Muscle layer of duodenum (tissue), 2 donors: ENCODE measurements at regions not wholly inside any gene's neighbourhood (a gene's known extent, or its start where the extent isn't known, plus 50 kb on each side); places are given as distances from the start of the nearest gene placed in this dataset.
"Not testable (repeated sequence)": the region's sequence is repeated elsewhere in the genome, so short reads cannot be mapped to it uniquely, and the experiment has no call there.

Experiments
- H3K27ac ChIP-seq: one replicate; pipeline ENCODE4 v1.7.0; 2013; ENCODE audit warnings: mild to moderate bottlenecking, low read length
- H3K27me3 ChIP-seq: one replicate; pipeline ENCODE4 v1.7.0; 2013; ENCODE audit warnings: low read depth, mild to moderate bottlenecking, control low read depth, low read length
- H3K36me3 ChIP-seq, 2 donors: one replicate each; pipeline ENCODE4 v1.7.0; 2013; ENCODE audit warnings: low read length in 2 of 2, control low read depth in 1 of 2, mild to moderate bottlenecking in 1 of 2; ENCODE audit not compliant: insufficient read depth in 2 of 2, control insufficient read depth in 1 of 2
- H3K4me1 ChIP-seq, 2 donors: one replicate each; pipeline ENCODE4 v1.7.0; 2013; ENCODE audit warnings: low read length in 2 of 2, mild to moderate bottlenecking in 2 of 2, control low read depth in 1 of 2, moderate library complexity in 1 of 2; ENCODE audit not compliant: insufficient read depth in 2 of 2, control insufficient read depth in 1 of 2
- H3K4me3 ChIP-seq, 2 donors: one replicate each; pipeline ENCODE4 v1.7.0; 2013; ENCODE audit warnings: low read length in 2 of 2, low read depth in 1 of 2, mild to moderate bottlenecking in 1 of 2
- H3K9me3 ChIP-seq, 2 donors: one replicate each; pipeline ENCODE4 v1.7.0; 2013; ENCODE audit warnings: low read length in 2 of 2, control low read depth in 1 of 2, mild to moderate bottlenecking in 1 of 2; ENCODE audit not compliant: control insufficient read depth in 1 of 2
- donor health status: healthy.

- H3K27ac ChIP-seq, result no peak overlapping the region
- H3K36me3 ChIP-seq, result no peaks in the 10 kb centered on the region
- H3K4me1 ChIP-seq, result no peaks in the 10 kb centered on the region
- H3K9me3 ChIP-seq, result no peaks in the 10 kb centered on the region
- H3K4me3 ChIP-seq, result no peak overlapping the region
- no peaks in the 10 kb centered on the region for H3K27me3 ChIP-seq
Observed at GRCh38 chr2:128608921-128609880, 290.5 kb upstream of the HS6ST1 start.

- Histone ChIP-seq H3K4me1 (no peaks in the 10 kb centered on the region), H3K27ac (no peak overlapping the region), H3K9me3 (no peaks in the 10 kb centered on the region), H3K36me3 (no peaks in the 10 kb centered on the region), H3K4me3 (no peak overlapping the region), H3K27me3 (no peaks in the 10 kb centered on the region)
Observed at GRCh38 chr2:128610496-128610895, 291.8 kb upstream of the HS6ST1 start.

- H3K36me3 ChIP-seq, result no peaks in the 10 kb centered on the region
- H3K4me1 ChIP-seq, result no peaks in the 10 kb centered on the region
- no peak overlapping the region for H3K4me3 ChIP-seq
- no peaks in the 10 kb centered on the region for H3K27me3 ChIP-seq
- H3K9me3 ChIP-seq, result no peaks in the 10 kb centered on the region
- no peak overlapping the region for H3K27ac ChIP-seq
Observed at GRCh38 chr2:128611421-128612320, 293.0 kb upstream of the HS6ST1 start.

- Histone ChIP-seq H3K27ac (no peak overlapping the region), H3K4me1 (no peaks in the 10 kb centered on the region), H3K4me3 (no peak overlapping the region), H3K36me3 (no peaks in the 10 kb centered on the region), H3K9me3 (no peaks in the 10 kb centered on the region), H3K27me3 (no peaks in the 10 kb centered on the region)
Observed at GRCh38 chr2:128612628-128613027, 294.0 kb upstream of the HS6ST1 start.

DNA sequence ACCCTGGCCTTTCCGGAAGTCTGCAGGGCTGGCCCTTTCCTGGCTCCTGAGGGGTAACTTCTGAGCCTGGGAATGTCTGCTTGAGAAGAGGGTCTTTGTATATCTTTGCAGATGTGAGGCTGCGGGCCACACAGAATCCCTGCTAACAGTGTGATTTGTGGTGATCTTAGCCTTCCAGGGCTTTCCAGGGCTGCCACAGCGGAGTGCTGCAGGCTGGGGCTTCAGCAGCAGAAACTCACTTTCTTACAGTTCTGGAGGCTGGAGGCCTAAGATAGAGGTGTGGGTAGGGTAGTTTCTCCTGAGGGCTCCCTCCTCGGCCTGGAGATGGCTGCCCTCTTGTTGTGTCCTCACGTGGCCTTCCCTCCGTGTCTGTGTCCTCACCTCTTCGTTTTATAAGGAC, 294.7 kb upstream of the HS6ST1 start:
- H3K36me3 ChIP-seq, result no peaks in the 10 kb centered on the region
- H3K27ac ChIP-seq, result no peak overlapping the region
- H3K4me1 ChIP-seq, result no peaks in the 10 kb centered on the region
- H3K4me3 ChIP-seq, result no peak overlapping the region
- H3K9me3 ChIP-seq, result no peaks in the 10 kb centered on the region
- H3K27me3 ChIP-seq, result no peaks in the 10 kb centered on the region

DNA sequence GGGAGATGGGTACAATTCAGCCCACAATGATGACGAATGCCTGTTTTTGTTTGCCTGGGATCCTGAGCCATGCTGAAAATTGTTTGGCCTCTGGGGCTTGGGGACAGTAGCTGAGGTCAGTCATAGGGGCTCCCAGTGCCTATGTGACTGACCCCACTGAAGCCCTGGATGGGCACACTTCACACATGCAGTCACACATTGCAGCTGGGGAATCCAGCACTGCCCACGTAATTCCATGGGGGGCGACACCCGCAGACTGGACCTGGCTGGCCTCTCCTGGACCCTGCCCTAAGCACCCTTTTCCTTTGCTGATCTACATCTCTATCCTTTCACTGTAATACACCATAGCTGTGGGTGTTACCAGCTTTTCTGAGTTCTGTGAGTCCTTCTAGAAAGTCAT, 295.2 kb upstream of the HS6ST1 start:
- Histone ChIP-seq H3K27ac (no peak overlapping the region), H3K36me3 (no peaks in the 10 kb centered on the region), H3K27me3 (no peaks in the 10 kb centered on the region), H3K4me3 (no peak overlapping the region), H3K9me3 (no peaks in the 10 kb centered on the region), H3K4me1 (no peaks in the 10 kb centered on the region)

GRCh38 chr2:128614907-128615306, 296.2 kb upstream of the HS6ST1 start:
- not testable (repeated sequence) for H3K4me1 ChIP-seq, H3K9me3 ChIP-seq, H3K27ac ChIP-seq, H3K36me3 ChIP-seq, H3K27me3 ChIP-seq, H3K4me3 ChIP-seq

- Histone ChIP-seq H3K36me3 (no peaks in the 10 kb centered on the region), H3K27ac (no peak overlapping the region), H3K9me3 (no peaks in the 10 kb centered on the region), H3K27me3 (no peaks in the 10 kb centered on the region), H3K4me1 (no peaks in the 10 kb centered on the region), H3K4me3 (no peak overlapping the region)
Observed at GRCh38 chr2:128615571-128615970, 296.9 kb upstream of the HS6ST1 start.

- H3K4me1 ChIP-seq, result no peaks in the 10 kb centered on the region
- H3K27ac ChIP-seq, result no peak overlapping the region
- no peaks in the 10 kb centered on the region for H3K9me3 ChIP-seq
- no peak overlapping the region for H3K4me3 ChIP-seq
- H3K36me3 ChIP-seq, result no peaks in the 10 kb centered on the region
- no peaks in the 10 kb centered on the region for H3K27me3 ChIP-seq
Observed at GRCh38 chr2:128617029-128617590, 298.4 kb upstream of the HS6ST1 start.

GRCh38 chr2:128617661-128618060, 299.0 kb upstream of the HS6ST1 start:
- no peak overlapping the region for H3K27ac ChIP-seq
- no peaks in the 10 kb centered on the region for H3K27me3 ChIP-seq
- no peaks in the 10 kb centered on the region for H3K9me3 ChIP-seq
- H3K4me1 ChIP-seq, result no peaks in the 10 kb centered on the region
- no peaks in the 10 kb centered on the region for H3K36me3 ChIP-seq
- H3K4me3 ChIP-seq, result no peak overlapping the region

DNA sequence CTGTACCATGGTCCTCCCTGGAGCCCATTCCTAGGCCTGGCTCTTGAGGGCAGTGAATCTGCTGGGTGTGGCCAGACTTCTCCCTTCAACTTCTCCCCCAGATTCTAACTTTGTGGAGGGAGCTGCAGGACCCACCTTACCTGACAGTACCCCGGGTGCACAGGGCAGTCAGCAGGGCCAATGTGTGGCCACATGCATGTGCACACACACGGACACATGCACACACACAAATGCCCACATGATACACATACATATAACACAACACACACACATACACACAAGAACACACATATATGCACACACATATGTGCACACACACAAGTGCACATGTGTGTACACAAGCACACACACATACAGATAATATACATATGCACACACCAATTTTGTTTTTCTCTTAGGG, 300.0 kb upstream of the HS6ST1 start:
- no peak overlapping the region for H3K27ac ChIP-seq
- H3K27me3 ChIP-seq, result no peaks in the 10 kb centered on the region
- no peaks in the 10 kb centered on the region for H3K4me1 ChIP-seq
- no peak overlapping the region for H3K4me3 ChIP-seq
- no peaks in the 10 kb centered on the region for H3K36me3 ChIP-seq
- H3K9me3 ChIP-seq, result no peaks in the 10 kb centered on the region
